OCI-LY3 (cell line): ENCODE measurements at regions not wholly inside any gene's neighbourhood (a gene's known extent, or its start where the extent isn't known, plus 50 kb on each side); places are given as distances from the start of the nearest gene placed in this dataset.
A peak's percentile ranks its signal among the peaks of the same experiment; 100 is the strongest.

Experiments used
- H2AFZ ChIP-seq: fragments of 200-600, 300-600 bp; shearing (Covaris generic); 2 replicates; pipeline ENCODE4 v1.6.0; 2014; ENCODE audit warnings: antibody characterized with exemption, low read depth, low read length
- H3K27ac ChIP-seq: fragments of 200-600, 300-600 bp; sonication (generic); 2 replicates; pipeline ENCODE4 v1.5.1; 2014; ENCODE audit warnings: mild to moderate bottlenecking, low read length, moderate library complexity, mixed read lengths
- H3K27me3 ChIP-seq: fragments of 200-600, 300-600 bp; sonication (generic); 2 replicates; pipeline ENCODE4 v1.6.1; 2014; ENCODE audit warnings: low read depth, low read length, mixed read lengths
- H3K36me3 ChIP-seq: fragments of 200-600, 300-600 bp; sonication (generic); replicated peaks from 2 replicates; pipeline ENCODE3; 2014; ENCODE audit warnings: low read depth, low read length, mixed read lengths
- H3K4me1 ChIP-seq: fragments of 300-600, 200-600 bp; sonication (generic); 2 replicates; pipeline ENCODE4 v1.6.1; 2014; ENCODE audit warnings: low read length, mixed read lengths
- H3K4me2 ChIP-seq: fragments of 200-600, 300-600 bp; sonication (generic); 2 replicates; pipeline ENCODE4 v1.6.1; 2014; ENCODE audit warnings: low read length, mixed read lengths
- H3K4me3 ChIP-seq: fragments of 300-600, 200-600 bp; sonication (generic); 2 replicates; pipeline ENCODE4 v1.5.1; 2014; ENCODE audit warnings: antibody characterized with exemption, mild to moderate bottlenecking, low read length, moderate library complexity
- H3K79me2 ChIP-seq: fragments of 300-600, 200-600 bp; shearing (Covaris generic); 2 replicates; pipeline ENCODE4 v1.6.1; 2014; ENCODE audit warnings: mild to moderate bottlenecking, low read length, mixed read lengths
- H3K9ac ChIP-seq: fragments of 300-600, 200-600 bp; shearing (Covaris generic); 2 replicates; pipeline ENCODE4 v1.6.0; 2014; ENCODE audit warnings: mild to moderate bottlenecking, low read length, moderate library complexity
- H3K9me3 ChIP-seq: fragments of 200-600, 300-600 bp; shearing (Covaris generic); 2 replicates; pipeline ENCODE4 v1.6.1; 2014; ENCODE audit warnings: low read length, mixed read lengths; ENCODE audit not compliant: insufficient read depth
- H4K20me1 ChIP-seq: fragments of 200-600, 300-600 bp; sonication (generic); 2 replicates; pipeline ENCODE4 v1.6.1; 2016; ENCODE audit warnings: low read length, mixed read lengths; ENCODE audit not compliant: insufficient read depth
- EZH2phosphoT487 ChIP-seq: fragments of 200-600 bp; shearing (Covaris generic); IDR thresholded peaks from 2 replicates; pipeline ENCODE4 v1.6.1; 2018; ENCODE audit warnings: antibody characterized with exemption, mixed run types, low read depth
- TF ChIP-seq, protein P1 (sequence below): fragments of 200-600, 300-600 bp; sonication (generic); IDR thresholded peaks from 2 replicates; pipeline ENCODE4 v1.5.1; 2014; ENCODE audit warnings: antibody characterized with exemption, low read length, low read depth

GRCh38 chr11:79672786-79673185 is 232.0 kb upstream of the TENM4 start:
- H3K4me2 ChIP-seq = peak overlapping the region; percentile 53
- no peaks in the 10 kb centered on the region for H3K27me3 ChIP-seq
- no peak overlapping the region for H3K9ac ChIP-seq
- H3K27ac ChIP-seq = peak overlapping the region; percentile 36; the same call in 1 of the 2 replicates
- no peaks in the 10 kb centered on the region for H3K9me3 ChIP-seq
- H3K4me1 ChIP-seq = peaks cover 26% of the 10 kb centered on the region
- no peaks in the 10 kb centered on the region for H3K79me2 ChIP-seq
- H2AFZ ChIP-seq = peak overlapping the region; percentile 29; the same call in 1 of the 2 replicates
- H3K4me3 ChIP-seq = no peak overlapping the region
- H4K20me1 ChIP-seq = no peaks in the 10 kb centered on the region
- no peak for TF ChIP-seq EZH2phosphoT487
- TF ChIP-seq, protein P1, sequence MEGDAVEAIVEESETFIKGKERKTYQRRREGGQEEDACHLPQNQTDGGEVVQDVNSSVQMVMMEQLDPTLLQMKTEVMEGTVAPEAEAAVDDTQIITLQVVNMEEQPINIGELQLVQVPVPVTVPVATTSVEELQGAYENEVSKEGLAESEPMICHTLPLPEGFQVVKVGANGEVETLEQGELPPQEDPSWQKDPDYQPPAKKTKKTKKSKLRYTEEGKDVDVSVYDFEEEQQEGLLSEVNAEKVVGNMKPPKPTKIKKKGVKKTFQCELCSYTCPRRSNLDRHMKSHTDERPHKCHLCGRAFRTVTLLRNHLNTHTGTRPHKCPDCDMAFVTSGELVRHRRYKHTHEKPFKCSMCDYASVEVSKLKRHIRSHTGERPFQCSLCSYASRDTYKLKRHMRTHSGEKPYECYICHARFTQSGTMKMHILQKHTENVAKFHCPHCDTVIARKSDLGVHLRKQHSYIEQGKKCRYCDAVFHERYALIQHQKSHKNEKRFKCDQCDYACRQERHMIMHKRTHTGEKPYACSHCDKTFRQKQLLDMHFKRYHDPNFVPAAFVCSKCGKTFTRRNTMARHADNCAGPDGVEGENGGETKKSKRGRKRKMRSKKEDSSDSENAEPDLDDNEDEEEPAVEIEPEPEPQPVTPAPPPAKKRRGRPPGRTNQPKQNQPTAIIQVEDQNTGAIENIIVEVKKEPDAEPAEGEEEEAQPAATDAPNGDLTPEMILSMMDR = no peak
- no peaks in the 10 kb centered on the region for H3K36me3 ChIP-seq

DNA sequence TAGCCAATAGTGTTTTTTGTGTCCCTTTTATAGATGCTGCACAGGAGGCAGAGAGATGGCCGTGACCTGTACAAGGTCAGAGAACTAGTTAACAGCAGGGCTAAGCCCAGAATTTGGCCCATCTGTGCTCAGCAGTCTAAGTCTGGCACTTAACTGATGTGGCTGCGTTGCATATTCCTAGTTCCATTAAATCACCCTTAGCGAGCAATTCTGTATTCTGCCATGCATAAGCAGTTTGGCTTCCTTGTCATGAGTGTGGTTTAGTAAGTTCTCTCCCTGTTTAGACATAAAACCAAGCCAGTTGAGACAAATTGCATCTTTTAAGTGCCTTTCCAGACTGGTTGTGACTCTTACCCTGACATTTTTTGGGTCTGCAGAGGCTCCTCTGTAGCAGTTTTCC is 230.6 kb upstream of the TENM4 start:
- no peaks in the 10 kb centered on the region for H3K79me2 ChIP-seq
- H3K4me3 ChIP-seq = no peak overlapping the region
- no peak overlapping the region for H2AFZ ChIP-seq
- H3K36me3 ChIP-seq = no peaks in the 10 kb centered on the region
- peaks cover 29% of the 10 kb centered on the region for H3K4me1 ChIP-seq
- H3K9me3 ChIP-seq = no peaks in the 10 kb centered on the region
- TF ChIP-seq EZH2phosphoT487 = no peak
- TF ChIP-seq, protein P1 = no peak
- no peak overlapping the region for H3K9ac ChIP-seq
- no peak overlapping the region for H3K4me2 ChIP-seq
- H3K27ac ChIP-seq = no peak overlapping the region
- no peaks in the 10 kb centered on the region for H3K27me3 ChIP-seq
- H4K20me1 ChIP-seq = no peaks in the 10 kb centered on the region

- no peak overlapping the region for H2AFZ ChIP-seq
- TF ChIP-seq, protein P1 = no peak
- TF ChIP-seq EZH2phosphoT487 = no peak
- no peak overlapping the region for H3K4me2 ChIP-seq
- H3K4me1 ChIP-seq = peaks cover 29% of the 10 kb centered on the region
- H3K79me2 ChIP-seq = no peaks in the 10 kb centered on the region
- H3K27me3 ChIP-seq = no peaks in the 10 kb centered on the region
- H3K9me3 ChIP-seq = no peaks in the 10 kb centered on the region
- H3K4me3 ChIP-seq = no peak overlapping the region
- H3K27ac ChIP-seq = no peak overlapping the region
- H3K36me3 ChIP-seq = no peaks in the 10 kb centered on the region
- H3K9ac ChIP-seq = no peak overlapping the region
- no peaks in the 10 kb centered on the region for H4K20me1 ChIP-seq
These were observed 230.1 kb upstream of the TENM4 start for GRCh38 chr11:79670882-79671281.

- no peaks in the 10 kb centered on the region for H3K36me3 ChIP-seq
- no peaks in the 10 kb centered on the region for H3K27me3 ChIP-seq
- H3K9me3 ChIP-seq = no peaks in the 10 kb centered on the region
- no peak overlapping the region for H3K27ac ChIP-seq
- no peaks in the 10 kb centered on the region for H3K79me2 ChIP-seq
- TF ChIP-seq EZH2phosphoT487 = no peak
- no peak overlapping the region for H3K4me3 ChIP-seq
- H3K4me1 ChIP-seq = peaks cover 26% of the 10 kb centered on the region
- no peak overlapping the region for H2AFZ ChIP-seq
- no peak overlapping the region for H3K4me2 ChIP-seq
- H3K9ac ChIP-seq = no peak overlapping the region
- H4K20me1 ChIP-seq = no peaks in the 10 kb centered on the region
These were observed 227.7 kb upstream of the TENM4 start for GRCh38 chr11:79668575-79668974.

DNA sequence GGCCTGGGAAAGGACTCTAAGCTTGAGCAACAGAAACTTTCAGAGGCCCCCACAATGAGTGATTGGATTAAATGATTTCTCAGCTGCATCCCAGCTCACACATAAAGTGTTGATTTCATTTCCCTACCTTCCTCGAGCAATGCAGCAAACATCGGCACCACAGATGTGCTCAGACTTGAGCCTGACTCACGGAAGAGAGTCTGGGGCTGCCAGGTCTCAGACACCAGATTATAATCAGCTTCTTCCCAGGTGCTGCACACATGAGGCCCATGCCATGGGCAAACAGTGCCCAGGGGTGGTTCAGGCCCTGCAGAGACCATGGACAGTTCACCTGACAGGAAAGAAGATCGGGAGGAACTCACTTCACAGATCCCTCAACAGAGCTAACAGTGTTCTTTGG is 226.6 kb upstream of the TENM4 start:
- Histone ChIP-seq H2AFZ (no peak overlapping the region; the same call in 1 of the 2 replicates), H3K27ac (no peak overlapping the region), H3K4me2 (no peak overlapping the region), H3K4me1 (peaks cover 14% of the 10 kb centered on the region), H3K27me3 (no peaks in the 10 kb centered on the region), H4K20me1 (no peaks in the 10 kb centered on the region), H3K9ac (no peak overlapping the region), H3K9me3 (no peaks in the 10 kb centered on the region), H3K36me3 (no peaks in the 10 kb centered on the region), H3K4me3 (no peak overlapping the region), H3K79me2 (no peaks in the 10 kb centered on the region)
- TF ChIP-seq, protein P1 = no peak
- TF ChIP-seq EZH2phosphoT487 = no peak
